Amygdala (tissue), 56 donors: ENCODE measurements at regions not wholly inside any gene's neighbourhood (a gene's known extent, or its start where the extent isn't known, plus 50 kb on each side); places are given as distances from the start of the nearest gene placed in this dataset.

Experiments
- DNase-seq, 56 donors: peaks; one replicate each; lab custom pipeline; 2025; lab: John Stamatoyannopoulos, UW

- no peak for DNase-seq
Measured at GRCh38 chr5:30030101-30030500, 1163.4 kb upstream of the CDH6 start.

DNA sequence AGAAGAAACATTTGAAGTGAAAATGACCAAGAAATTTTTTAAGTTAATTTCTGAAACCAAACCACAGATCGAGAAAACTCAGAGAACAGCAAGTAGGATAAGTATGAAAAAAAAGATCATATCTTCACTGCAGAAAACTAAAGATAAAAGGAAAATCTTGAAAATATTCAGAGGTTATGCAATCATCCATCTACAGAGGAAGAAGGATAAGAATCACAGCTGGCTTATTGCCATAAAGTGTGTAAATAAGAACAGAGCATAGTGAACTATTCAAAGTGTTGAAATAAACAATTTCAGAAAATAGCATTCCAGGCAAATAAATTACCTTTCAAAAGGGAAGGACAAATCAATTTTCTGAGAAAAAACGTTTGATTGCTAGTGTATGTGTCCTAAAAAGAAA is 1191.7 kb upstream of the CDH6 start:
- no peak for DNase-seq

DNA sequence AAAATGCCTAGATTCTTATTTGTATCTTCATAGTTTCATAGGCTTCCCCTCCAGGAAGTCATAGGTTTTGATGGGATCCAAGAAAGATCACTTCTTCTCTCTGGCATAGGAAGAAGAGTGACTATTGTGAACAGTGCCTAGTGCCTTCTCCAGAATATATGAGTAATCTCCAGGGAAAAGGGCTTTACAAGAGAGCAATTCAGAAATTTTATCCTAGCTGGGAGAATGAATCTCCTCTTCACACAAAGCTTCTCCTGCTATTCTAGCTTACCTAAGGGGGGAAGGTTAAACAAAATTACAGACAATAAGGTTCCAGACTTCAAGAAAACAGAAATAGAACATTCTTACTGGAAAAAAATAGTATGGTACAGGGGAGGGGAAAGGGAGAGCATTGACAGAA is 1193.3 kb upstream of the CDH6 start:
- DNase-seq = no peak

GRCh38 chr5:29995154-29995553 is 1198.3 kb upstream of the CDH6 start:
- DNase-seq = no peak

GRCh38 chr5:29994519-29994918 is 1199.0 kb upstream of the CDH6 start:
- no peak for DNase-seq

- DNase-seq = no peak
Measured at GRCh38 chr5:29993286-29993685, 1200.2 kb upstream of the CDH6 start.

GRCh38 chr5:29992248-29992647 is 1201.2 kb upstream of the CDH6 start:
- no peak for DNase-seq

GRCh38 chr5:29990681-29991080 is 1202.8 kb upstream of the CDH6 start:
- no peak for DNase-seq

- DNase-seq = no peak
Measured at GRCh38 chr5:29984156-29984540, 1209.3 kb upstream of the CDH6 start.

- no peak for DNase-seq
Measured at GRCh38 chr5:29983528-29984155, 1209.8 kb upstream of the CDH6 start.

DNA sequence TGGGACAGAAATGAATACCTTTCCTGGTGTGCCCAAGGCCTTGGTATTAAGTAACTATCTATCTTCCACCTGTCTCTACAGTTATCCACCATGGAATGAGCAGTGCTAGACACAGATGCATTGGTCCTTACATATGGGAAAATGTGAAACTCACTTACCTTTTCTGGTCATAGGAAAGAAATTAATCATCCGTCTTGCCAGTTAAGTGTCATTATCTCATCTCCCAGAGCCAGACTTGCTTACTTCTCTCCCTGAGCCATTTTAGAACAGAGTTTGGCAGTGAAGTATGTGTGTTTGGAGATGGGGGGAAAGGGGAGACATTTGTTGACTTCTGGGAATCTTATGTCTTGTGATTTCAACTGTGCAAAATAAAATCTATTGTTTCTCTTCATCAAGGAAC is 1211.0 kb upstream of the CDH6 start:
- no peak for DNase-seq

DNA sequence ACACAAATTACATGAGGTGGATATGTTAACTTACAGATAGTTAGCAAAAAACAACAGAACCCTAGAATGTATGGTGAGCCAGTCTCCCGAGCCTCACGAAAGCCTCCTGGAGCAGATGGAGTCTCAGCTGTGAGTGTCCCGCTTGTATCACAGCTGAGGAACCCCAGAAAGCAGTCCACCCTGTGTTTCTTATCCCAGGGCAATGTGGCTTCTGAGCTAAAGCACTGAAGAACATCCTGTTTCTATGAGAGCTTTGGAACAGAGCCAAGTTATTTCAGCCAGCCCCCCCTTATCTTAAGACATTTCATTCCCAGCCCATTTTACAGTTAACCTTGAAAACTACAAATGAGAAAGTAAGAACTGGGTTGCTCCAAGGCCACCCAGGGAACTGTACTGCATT is 1220.9 kb upstream of the CDH6 start:
- DNase-seq = no peak

GRCh38 chr5:29963956-29964355 is 1229.5 kb upstream of the CDH6 start:
- no peak for DNase-seq

DNA sequence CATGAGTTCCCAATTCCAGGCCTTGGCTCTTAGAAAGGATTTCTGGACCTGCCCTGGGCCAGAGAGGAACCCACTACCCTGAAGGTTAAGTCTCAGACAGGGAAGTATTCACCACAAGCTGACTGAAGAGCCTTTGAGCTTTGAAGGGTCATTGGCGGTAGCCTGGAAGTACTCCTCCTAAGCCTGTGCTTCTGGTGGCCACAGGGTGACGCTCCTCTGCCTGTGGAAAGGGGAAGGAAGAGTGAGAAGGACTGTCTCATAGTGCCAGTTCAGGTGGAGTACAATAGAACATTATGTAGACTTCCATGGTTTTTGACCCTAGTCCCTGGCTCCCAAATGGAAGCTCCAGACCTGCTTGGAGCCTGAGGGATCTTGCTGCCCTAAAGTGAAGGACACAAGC is 1233.2 kb upstream of the CDH6 start:
- no peak for DNase-seq

DNA sequence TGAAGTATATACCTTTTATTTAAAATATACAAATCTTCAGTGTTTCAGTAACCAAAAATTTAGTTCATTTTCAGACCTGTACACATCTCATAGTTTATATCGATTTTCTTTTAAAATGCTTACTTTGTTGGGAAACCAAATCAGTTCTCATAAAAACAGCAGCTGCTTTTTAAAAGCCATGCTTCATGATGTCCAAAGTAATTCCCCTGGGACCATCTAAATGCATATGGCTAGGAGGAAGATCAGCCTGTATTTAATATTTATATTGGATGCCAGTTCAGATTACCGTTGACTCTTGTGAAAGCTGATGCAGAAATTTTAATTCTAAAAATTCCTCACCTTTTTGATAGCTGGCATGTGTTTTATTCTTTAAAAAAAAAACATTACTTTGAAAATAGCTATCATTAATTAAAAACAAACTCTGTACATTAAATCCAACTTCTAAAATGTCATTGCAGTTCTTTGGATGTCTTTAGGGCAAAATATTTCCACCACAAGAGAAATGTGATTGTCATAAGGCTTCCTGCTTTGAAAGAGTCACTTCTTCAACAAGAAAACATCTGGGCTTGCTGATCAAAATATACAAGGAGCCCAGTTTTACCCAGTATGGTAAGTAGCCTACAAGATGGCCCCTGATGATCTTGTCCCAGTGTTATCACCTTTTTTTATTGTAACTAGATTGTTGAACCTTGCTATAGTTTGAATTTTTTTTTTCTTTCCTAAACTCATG is 1242.9 kb upstream of the CDH6 start:
- no peak for DNase-seq

GRCh38 chr5:29949301-29949872 is 1244.1 kb upstream of the CDH6 start:
- no peak for DNase-seq

- no peak for DNase-seq
Measured at GRCh38 chr5:29944327-29944726, 1249.2 kb upstream of the CDH6 start.

GRCh38 chr5:29942089-29942488 is 1251.4 kb upstream of the CDH6 start:
- no peak for DNase-seq

- DNase-seq = no peak
Measured at GRCh38 chr5:29939988-29940387, 1253.5 kb upstream of the CDH6 start.

GRCh38 chr5:29935371-29935770 is 1258.1 kb upstream of the CDH6 start:
- no peak for DNase-seq

- no peak for DNase-seq
Measured at GRCh38 chr5:29930316-29930715, 1263.2 kb upstream of the CDH6 start.

- no peak for DNase-seq
Measured at GRCh38 chr5:29924107-29924506, 1269.4 kb upstream of the CDH6 start.
